Renal cortex interstitium (tissue), 11 donors: ENCODE measurements at regions not wholly inside any gene's neighbourhood (a gene's known extent, or its start where the extent isn't known, plus 50 kb on each side); places are given as distances from the start of the nearest gene placed in this dataset.
"Not testable (repeated sequence)": the region's sequence is repeated elsewhere in the genome, so short reads cannot be mapped to it uniquely, and the experiment has no call there.

ENCODE experiments used
- DNase-seq, 11 donors: peaks; one replicate each; pipeline ENCODE4 v3.0.0-alpha.2; 2013; ENCODE audit warnings: low read depth in 9 of 11, low spot score in 4 of 11; ENCODE audit errors: extremely low read depth in 1 of 11

DNA sequence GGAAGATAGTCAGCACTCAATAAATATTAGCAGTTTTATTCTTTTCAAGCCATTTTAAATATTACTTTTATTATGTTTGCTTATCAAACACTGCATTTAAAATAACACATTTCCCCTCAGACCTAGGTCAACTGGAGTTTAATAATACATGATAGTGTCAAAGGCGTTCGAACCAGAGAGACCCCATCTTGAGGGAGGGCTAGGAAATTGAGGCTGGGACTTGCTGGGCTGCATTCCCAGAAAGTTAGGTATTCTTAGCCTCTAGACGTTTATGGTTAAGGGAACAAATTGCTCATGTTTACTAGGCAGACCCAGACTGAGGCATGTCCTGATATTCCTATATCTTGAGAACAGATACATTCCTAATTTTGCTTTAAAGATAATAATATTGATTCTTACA is 426.5 kb downstream of the METTL4 start:
- DNase-seq = no peak

- no peak for DNase-seq
Observed at GRCh38 chr18:2146092-2146491, 425.2 kb downstream of the METTL4 start.

- no peak for DNase-seq
Observed at GRCh38 chr18:2146754-2147153, 424.6 kb downstream of the METTL4 start.

DNA sequence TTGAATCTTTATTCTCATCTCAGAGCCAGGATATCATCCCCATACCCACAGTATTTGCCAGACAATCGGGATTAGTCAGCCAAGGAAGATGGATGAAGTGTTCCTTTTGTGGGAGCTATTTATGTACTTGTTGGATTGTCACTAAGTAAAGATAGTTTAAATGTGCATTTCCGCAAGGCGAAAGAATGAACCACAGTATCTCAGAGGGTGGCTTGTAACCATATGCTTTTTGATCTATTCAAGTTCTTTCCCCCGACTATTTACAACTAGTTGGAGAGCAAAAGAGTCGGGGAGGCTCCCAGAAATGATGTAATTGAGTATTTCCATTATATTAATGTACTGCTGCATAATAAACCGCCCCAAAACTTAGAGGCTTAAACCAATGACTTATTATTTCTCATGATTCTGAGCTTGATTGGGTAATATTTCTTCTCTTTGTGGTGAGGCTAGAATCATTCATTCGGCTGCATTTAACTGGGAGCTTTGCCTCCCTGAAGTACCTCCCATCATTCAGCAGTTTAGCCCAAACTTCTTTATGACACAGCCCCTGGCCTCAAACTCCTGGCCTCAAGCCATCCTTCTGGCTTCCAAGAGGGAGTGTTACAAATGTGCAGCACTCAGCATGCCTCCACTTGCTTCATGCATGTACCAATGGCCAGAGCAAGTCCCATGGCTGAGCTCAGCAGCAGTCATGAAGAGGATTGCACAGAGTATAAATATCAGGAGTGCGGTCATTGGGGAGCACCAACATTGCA is 423.7 kb downstream of the METTL4 start:
- DNase-seq = no peak

GRCh38 chr18:2148823-2149222 is 422.5 kb downstream of the METTL4 start:
- DNase-seq = no peak

DNA sequence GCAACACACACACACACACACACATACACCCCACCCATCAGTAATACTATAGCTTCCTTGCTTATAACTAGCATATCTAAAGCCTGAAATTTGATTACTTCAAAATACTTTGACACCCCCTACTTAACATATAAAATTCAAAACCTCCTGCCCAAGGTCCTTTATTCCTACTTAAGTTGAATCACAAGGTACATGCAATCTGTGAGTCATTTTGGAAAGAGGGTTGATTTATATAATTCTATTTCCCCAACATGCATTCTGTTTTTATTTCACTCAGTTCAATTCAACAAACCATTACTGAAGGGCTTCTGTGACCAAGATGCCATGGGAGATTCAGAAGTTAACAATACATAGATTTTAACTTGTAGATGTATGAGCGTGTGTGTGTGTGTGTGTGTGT is 420.7 kb downstream of the METTL4 start:
- no peak for DNase-seq

- DNase-seq = no peak
Observed at GRCh38 chr18:2154278-2154677, 417.0 kb downstream of the METTL4 start.

GRCh38 chr18:2164644-2165550 is 406.4 kb downstream of the METTL4 start:
- DNase-seq = no peak

GRCh38 chr18:2166876-2167275 is 404.4 kb downstream of the METTL4 start:
- DNase-seq = not testable (repeated sequence)

DNA sequence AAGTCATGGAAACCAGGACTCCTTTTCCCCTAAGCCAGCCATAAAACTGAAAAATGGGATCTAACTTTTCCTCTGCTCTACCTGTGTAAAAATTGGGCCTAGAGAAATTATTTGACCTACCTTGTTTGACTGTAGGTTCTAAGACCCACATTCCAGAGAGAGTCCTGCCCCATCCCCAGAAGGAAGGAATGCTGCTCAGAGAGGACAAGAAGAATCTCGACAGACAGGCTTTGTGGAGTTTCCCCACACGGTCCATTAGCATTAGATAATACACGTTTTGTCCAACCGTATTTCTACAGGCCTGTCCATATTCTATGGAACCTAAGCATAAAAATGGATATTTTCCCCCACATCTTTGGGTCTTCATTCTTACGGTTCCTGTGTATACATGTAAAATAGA is 403.3 kb downstream of the METTL4 start:
- no peak for DNase-seq

DNA sequence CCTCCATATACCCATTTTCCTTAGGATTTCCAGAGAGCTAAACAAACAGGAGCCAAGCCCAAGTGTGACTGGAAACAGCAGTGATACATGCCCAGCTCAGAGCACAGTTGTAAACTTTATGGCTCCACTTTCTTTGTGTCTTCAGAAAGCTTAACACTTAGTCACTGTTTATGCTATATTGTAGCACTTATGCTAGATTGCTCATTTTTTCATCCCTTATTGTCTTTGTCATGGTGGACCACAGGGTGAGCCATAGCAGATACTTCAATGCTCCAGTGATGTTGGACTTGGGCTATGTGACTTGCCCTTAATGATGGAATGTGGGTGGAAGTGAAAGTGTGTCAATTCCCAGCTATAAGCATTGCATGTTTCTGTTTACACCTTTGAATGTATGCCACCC is 401.6 kb downstream of the METTL4 start:
- DNase-seq = no peak

DNA sequence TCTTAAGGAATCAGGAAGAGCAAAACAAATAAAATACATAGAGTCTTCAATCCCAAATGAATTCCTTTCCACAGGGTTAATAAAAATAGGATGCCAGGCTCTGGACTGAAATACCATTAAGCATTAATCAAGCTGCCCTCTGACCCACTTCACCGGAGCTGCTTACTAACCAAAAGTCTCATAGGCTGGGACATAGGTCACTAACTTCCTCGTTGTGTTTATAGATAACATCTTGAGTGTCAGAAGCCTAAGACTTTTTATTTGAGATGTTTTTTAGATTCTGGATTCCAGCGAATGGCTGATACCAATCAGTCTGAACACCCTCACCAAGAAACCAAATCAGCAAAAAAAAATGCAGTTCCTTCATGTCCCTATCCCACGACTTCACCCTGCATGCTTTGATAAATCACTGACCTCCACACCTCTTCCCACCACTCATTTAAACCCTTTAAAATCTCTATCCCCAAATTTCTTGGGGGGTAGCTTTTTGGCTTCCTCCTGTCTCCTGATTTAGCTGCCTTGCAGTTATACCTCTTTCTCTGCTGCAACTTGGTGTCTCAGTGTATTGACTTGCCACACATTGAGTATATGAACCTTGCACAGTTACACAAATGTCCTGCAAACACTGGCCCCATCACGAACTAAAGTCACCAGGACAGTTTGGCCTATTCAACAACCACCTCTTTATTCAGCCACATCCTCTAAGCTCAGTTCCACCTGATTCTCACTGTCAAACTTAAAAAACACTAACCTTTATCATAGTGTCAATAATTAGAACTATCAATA is 399.3 kb downstream of the METTL4 start:
- no peak for DNase-seq

DNA sequence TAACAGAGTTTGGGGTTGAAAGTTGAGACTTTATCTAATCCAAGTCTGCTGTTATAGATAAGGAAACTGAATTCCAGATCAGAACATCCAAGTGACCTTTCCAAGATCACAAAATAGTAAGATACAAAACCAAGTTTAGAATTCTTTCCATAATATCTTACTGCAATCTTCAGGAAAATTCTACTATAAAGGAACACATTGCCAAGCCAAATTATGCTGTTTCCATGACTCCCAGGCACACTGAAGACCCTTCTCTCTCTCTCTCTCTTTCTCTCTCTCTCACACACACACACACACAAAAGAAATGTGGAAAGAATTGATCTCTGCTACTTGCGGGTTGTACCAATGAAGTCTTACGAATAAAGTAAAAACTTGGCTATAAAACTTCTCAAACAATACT is 398.4 kb downstream of the METTL4 start:
- DNase-seq = no peak

DNA sequence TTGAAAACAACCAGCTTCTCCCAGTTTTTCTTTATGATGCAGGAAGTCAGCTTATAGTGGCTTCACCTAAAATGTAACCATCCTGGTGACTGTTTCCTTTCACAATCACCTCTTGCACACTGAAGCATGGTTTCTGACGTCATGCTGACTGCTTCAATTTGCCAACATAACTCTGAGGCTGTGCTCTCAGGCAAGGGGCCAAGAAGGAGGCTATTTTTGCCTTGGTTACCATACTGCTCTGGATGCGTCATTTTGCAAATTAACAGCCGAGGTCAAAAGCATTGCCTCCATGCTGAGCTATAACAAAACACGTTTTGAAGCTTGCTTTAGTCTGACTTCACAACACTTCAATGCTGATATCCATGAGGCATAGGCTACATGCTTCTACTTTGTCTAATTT is 397.8 kb downstream of the METTL4 start:
- no peak for DNase-seq

- DNase-seq = no peak
Observed at GRCh38 chr18:2178036-2178435, 393.3 kb downstream of the METTL4 start.

GRCh38 chr18:2179498-2180183 is 391.7 kb downstream of the METTL4 start:
- DNase-seq = no peak

GRCh38 chr18:2180586-2180985 is 390.7 kb downstream of the METTL4 start:
- no peak for DNase-seq

- DNase-seq = no peak
Observed at GRCh38 chr18:2183432-2183831, 387.9 kb downstream of the METTL4 start.

GRCh38 chr18:2186967-2187366 is 384.3 kb downstream of the METTL4 start:
- DNase-seq = no peak
